Uterus (tissue), 2 donors: ENCODE measurements at regions not wholly inside any gene's neighbourhood (a gene's known extent, or its start where the extent isn't known, plus 50 kb on each side); places are given as distances from the start of the nearest gene placed in this dataset.

Experiments
- POLR2A ChIP-seq, 2 donors: fragments of 450-650 bp; IDR thresholded peaks; one replicate each; pipeline ENCODE4 v1.6.1; 2016; ENCODE audit warnings: antibody characterized with exemption in 2 of 2, mild to moderate bottlenecking in 1 of 2, moderate library complexity in 1 of 2
- TF ChIP-seq, protein P1 (sequence below), 4 experiments: fragments of 200-600 bp in 2 of 4; fragments of 450-650 bp in 2 of 4; sonication (generic) in 2 of 4; IDR thresholded peaks; one replicate each; pipeline ENCODE4 v1.5.1; 2016 to 2019; ENCODE audit warnings: antibody characterized with exemption in 4 of 4, mild to moderate bottlenecking in 2 of 4, moderate library complexity in 1 of 4

- TF ChIP-seq, protein P1, sequence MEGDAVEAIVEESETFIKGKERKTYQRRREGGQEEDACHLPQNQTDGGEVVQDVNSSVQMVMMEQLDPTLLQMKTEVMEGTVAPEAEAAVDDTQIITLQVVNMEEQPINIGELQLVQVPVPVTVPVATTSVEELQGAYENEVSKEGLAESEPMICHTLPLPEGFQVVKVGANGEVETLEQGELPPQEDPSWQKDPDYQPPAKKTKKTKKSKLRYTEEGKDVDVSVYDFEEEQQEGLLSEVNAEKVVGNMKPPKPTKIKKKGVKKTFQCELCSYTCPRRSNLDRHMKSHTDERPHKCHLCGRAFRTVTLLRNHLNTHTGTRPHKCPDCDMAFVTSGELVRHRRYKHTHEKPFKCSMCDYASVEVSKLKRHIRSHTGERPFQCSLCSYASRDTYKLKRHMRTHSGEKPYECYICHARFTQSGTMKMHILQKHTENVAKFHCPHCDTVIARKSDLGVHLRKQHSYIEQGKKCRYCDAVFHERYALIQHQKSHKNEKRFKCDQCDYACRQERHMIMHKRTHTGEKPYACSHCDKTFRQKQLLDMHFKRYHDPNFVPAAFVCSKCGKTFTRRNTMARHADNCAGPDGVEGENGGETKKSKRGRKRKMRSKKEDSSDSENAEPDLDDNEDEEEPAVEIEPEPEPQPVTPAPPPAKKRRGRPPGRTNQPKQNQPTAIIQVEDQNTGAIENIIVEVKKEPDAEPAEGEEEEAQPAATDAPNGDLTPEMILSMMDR (IDR thresholded peaks at IDR 0.05): no peak
- TF ChIP-seq POLR2A (IDR thresholded peaks at IDR 0.05): no peak
Measured at GRCh38 chr13:50435011-50435410, 408.5 kb downstream of the DLEU7 start.
